ENCODE measurements at regions not wholly inside any gene's neighbourhood (a gene's known extent, or its start where the extent isn't known, plus 50 kb on each side); places are given as distances from the start of the nearest gene placed in this dataset.

DNA sequence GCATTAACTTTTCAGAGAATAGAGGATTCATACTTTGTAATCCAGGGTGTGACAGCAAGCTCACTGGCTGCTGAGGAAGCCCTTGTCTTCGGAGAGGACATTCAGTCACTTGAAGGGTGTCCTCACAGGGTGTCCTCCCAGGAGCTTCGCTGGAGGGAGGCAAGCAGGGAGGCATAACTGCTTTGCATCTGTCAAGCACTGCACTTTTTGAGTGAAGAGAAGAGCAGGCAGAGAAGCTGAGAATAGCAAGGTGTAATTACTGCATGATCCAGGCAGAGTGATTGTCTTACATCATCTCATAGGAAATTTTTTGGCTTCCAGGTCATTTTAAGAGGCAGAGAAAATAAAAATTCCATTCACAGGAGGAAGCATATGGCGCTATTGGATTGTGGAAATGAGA, 232.5 kb upstream of the ZP4 start:
- no peak for TF ChIP-seq EP300 (IDR thresholded peaks at IDR 0.05)
- TF ChIP-seq, protein P1, sequence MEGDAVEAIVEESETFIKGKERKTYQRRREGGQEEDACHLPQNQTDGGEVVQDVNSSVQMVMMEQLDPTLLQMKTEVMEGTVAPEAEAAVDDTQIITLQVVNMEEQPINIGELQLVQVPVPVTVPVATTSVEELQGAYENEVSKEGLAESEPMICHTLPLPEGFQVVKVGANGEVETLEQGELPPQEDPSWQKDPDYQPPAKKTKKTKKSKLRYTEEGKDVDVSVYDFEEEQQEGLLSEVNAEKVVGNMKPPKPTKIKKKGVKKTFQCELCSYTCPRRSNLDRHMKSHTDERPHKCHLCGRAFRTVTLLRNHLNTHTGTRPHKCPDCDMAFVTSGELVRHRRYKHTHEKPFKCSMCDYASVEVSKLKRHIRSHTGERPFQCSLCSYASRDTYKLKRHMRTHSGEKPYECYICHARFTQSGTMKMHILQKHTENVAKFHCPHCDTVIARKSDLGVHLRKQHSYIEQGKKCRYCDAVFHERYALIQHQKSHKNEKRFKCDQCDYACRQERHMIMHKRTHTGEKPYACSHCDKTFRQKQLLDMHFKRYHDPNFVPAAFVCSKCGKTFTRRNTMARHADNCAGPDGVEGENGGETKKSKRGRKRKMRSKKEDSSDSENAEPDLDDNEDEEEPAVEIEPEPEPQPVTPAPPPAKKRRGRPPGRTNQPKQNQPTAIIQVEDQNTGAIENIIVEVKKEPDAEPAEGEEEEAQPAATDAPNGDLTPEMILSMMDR (IDR thresholded peaks at IDR 0.05), result no peak
- no peak for TF ChIP-seq POLR2A (IDR thresholded peaks at IDR 0.05)
